Hypothalamus (tissue), 51 donors: ENCODE measurements at regions not wholly inside any gene's neighbourhood (a gene's known extent, or its start where the extent isn't known, plus 50 kb on each side); places are given as distances from the start of the nearest gene placed in this dataset.
A peak's percentile ranks its signal among the peaks of the same experiment; 100 is the strongest.

ENCODE experiments used
- DNase-seq, 51 donors: peaks; one replicate each; lab custom pipeline; 2025; lab: John Stamatoyannopoulos, UW

GRCh38 chr1:14332158-14332557, 266.3 kb upstream of the KAZN start:
- DNase-seq = no peak

DNA sequence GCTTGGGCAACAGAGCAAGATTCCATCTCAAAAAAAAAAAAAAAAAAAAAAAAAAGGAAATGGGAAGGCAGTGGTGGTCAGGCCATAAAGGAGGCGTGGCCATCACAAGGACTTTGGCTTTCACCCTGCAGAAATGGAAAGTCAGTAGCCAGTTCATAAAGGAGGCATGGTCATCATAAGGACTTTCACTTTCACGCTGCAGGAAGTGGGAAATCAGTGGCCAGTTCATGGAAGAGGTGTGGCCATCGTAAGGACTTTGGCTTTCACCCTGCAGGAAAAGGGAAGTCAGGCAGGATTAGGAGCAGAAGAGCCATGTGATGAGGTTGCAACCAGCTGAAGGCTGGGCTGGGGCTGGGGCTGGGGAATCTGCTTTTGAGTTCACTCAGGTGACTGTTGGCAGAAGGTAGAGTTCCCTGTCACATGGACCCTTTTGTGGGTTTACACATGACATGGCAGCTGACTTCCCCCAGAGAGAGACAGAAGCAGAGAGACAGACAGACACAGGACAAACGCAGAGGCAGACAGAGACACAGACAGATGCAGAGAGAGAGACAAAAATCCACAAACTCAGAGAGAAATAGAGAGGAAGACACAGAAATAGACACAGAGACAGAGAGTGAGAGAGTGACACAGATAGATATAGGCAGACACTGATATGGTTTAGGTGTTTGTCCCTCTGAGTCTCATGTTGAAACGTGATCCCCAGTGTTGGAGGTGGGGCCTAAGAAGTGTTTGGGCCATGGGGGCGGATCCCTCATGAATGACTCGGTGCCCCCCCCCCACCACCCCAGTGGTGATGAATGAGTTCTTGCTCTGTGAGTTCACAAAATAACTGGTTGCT, 263.9 kb upstream of the KAZN start:
- no peak for DNase-seq

- DNase-seq = no peak
Measured at GRCh38 chr1:14338509-14338908, 260.0 kb upstream of the KAZN start.

- DNase-seq = no peak
Measured at GRCh38 chr1:14339288-14339687, 259.2 kb upstream of the KAZN start.

DNA sequence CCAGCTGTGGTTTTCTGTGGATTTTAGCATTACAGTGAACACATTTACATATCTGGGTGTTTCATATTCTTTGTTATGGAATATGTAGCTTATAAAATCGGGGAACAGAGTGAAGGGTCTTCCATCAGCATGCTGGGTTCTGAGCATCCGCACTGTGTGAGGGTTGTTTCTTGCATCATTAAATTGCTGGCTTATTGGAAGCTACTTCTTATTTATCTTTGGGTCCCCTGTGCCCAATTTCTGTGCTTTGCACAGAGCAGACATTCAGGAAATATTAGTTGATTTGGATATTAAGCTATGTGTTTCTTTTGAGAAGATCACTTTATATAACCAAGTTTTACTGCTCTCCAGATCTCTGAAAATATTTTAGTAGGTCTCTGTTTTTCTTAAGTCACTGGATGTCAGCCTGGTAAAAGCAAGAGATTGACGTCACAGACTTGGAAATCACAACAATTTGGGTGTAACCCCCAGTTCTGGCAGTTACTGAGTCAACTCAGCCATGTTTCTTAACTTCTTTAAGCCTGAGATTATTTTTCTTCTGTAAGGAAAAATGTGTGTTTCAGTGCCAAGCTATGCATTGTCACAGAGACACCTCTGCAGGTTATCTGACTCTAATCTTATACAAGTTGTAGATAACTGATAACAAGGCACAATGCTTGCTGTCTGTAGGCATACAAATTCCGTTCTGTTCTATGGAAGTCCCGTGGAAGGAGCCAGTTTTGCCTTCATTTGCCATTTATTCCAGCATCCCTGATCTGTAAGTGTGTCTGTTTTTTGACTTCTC, 258.3 kb upstream of the KAZN start:
- DNase-seq = no peak

- no peak for DNase-seq
Measured at GRCh38 chr1:14341147-14341546, 257.3 kb upstream of the KAZN start.

DNA sequence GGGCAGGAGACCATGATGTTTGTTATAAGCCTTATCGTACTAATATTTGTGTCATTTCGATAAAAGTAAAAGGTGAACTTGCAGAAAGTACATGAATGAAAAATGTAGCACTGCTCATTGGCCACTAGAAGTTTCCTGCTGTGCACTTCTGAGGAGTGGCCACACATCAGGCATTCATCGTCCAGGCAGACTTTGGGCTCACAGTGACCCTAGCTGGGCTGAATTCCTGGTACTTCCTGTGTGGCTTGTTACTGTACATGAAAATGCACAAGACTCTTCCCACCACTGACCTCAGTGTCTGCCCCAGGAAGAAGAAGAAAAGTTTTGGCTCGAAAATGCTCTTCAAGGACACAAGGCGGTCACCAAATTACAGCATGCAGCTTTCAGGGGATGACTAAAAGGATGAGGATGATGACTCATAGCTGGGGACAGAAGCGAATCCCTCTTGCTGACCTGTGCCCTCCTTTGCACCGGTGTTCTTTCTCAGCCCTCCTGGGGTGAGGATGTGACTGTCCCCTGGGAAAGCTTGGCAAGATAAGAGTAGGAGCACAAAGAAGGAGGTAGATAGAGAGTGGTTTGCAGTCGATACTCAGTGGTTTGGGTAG, 252.4 kb upstream of the KAZN start:
- DNase-seq = no peak

- no peak for DNase-seq
Measured at GRCh38 chr1:14347186-14347585, 251.3 kb upstream of the KAZN start.

DNA sequence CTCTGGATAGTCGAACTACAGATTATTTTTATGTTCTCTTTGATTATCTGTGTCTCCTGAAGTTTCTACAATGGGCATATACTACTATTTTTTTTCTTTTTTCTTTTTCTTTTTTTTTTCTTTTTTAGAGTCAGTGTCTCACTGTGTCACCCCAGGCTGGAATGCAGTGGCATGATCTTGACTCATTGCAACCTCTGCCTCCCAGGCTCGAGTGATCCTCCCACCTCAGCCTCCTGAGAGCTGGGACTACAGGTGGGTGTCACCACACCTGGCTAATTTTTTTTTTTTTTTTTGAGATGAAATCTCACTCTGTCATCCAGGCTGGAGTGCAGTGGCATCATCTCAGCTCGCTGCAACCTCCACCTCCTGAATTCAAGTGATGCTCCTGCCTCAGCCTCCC, 250.7 kb upstream of the KAZN start:
- no peak for DNase-seq

DNA sequence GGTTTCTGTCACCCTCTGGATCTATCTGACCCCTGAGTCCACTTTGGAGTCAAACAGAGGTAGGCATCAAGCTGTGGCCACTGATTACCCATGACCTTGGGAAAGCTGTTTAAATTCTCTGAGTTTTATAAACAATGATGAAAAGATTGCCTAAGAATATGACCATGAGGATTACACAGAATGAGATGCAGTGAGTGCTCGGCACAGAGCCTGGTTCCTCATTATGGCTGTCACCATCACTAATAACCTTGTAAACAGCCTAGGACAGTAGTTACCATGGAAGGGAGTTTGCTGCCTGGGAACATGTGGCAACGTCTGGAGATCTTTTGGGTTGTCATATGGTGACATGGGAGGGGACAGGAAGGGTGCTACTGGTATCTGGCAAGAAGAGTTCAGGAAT, 248.3 kb upstream of the KAZN start:
- no peak for DNase-seq

DNA sequence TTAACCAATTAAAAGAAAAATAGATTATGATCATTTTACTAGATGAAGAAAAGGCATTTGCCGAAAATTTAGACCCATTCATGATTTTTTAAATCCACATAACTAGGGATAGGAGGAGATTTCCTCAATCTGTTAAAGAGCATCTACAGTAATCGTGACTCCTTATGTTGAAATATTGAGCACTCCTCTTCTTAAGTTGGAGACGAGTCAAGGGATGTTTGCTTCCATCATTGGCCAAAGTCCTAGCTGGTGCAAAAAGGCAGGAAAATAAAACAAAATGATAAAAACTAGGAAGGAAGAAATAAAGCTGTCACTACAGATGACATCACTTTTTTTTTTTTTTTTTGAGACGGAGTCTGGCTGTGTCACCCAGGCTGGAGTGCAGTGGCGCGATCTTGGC, 245.6 kb upstream of the KAZN start:
- no peak for DNase-seq

- DNase-seq = peak in 2 of 51 donors; percentile 9 to 11
Measured at GRCh38 chr1:14361005-14361404, 237.5 kb upstream of the KAZN start.

- no peak for DNase-seq
Measured at GRCh38 chr1:14362331-14362730, 236.2 kb upstream of the KAZN start.

- DNase-seq = peak in 1 of 51 donors; percentile 42
Measured at GRCh38 chr1:14363036-14363590, 235.4 kb upstream of the KAZN start.

- DNase-seq = no peak
Measured at GRCh38 chr1:14363707-14364413, 234.6 kb upstream of the KAZN start.

DNA sequence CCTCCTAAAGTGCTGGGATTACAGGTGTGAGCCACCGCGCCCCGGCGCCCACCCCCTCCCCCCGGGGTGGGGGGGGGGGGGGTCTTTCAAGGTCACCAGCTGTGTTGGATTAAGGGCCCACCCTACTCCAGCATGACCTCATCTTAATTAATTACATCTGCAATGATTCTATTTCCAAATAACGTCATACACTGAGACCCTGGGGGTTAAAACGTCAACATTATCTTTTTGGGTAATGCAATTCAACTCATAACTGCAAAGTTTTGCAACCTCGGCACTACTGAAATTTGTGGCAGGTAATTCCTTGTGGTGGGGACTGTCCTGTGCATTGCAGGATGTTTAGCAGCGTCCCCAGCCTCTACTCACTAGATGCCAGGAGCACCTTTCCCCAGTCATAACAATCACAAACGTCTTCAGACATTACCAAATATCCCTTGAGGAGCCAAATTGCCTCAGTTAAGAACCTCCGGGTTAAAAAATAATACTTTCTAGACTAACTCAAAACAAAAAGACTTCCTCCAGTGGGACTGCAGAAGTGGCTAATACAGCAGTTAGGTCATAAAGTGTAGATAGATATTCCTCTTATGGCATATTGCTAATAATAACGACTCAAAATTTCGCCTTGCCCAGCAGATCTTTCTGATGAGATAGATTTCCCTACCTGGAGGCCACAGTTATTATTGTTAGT, 233.0 kb upstream of the KAZN start:
- DNase-seq = no peak

- DNase-seq = peak in 28 of 51 donors; percentile 9 to 53 (median 28)
Measured at GRCh38 chr1:14366091-14367018, 232.1 kb upstream of the KAZN start.

DNA sequence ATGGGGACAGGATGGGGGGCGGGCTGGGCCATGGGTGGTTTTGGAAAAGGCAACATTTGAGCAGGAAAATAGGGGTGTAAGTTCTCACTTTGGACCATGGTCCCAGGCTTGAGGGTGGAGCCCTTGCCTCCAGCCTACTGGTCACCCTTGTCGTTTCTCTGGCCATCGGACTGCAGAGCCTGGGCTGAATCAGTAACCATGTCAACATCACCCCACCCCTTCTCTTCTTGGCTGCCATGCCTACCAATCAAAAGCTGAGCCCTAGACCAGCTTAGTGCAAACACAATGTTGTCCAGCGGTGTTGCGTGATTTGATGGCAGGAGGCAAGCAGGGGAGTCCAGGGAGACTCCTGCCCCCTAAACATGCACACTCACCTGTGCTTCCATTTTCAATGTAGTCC, 231.0 kb upstream of the KAZN start:
- DNase-seq = peak in 2 of 51 donors; percentile 6 to 14
